Chondrocyte (in vitro differentiated cells): ENCODE measurements at regions not wholly inside any gene's neighbourhood (a gene's known extent, or its start where the extent isn't known, plus 50 kb on each side); places are given as distances from the start of the nearest gene placed in this dataset.

ENCODE experiments used
- DNase-seq: peaks from one replicate; pipeline ENCODE4 v3.0.0; 2021; ENCODE audit warnings: mixed read lengths, low spot score
- H3K27ac Mint-ChIP-seq: one replicate; pipeline ENCODE4 v1.8.0; 2021; ENCODE audit warnings: mild to moderate bottlenecking, moderate library complexity, mixed read lengths; ENCODE audit not compliant: unreplicated experiment
- H3K27me3 Mint-ChIP-seq: 2 replicates; pipeline ENCODE4 v1.8.0; 2021; ENCODE audit warnings: low read depth, mixed read lengths
- H3K36me3 Mint-ChIP-seq: 2 replicates; pipeline ENCODE4 v1.8.0; 2021; ENCODE audit warnings: low read depth, mixed read lengths
- H3K4me1 Mint-ChIP-seq: 2 replicates; pipeline ENCODE4 v1.8.0; 2021; ENCODE audit warnings: low read depth, mild to moderate bottlenecking, mixed read lengths
- H3K4me3 Mint-ChIP-seq: one replicate; pipeline ENCODE4 v1.8.0; 2021; ENCODE audit warnings: mild to moderate bottlenecking, moderate library complexity, mixed read lengths; ENCODE audit not compliant: unreplicated experiment
- H3K9me3 Mint-ChIP-seq: 2 replicates; pipeline ENCODE4 v1.8.0; 2021; ENCODE audit warnings: low read depth, mixed read lengths
- CTCF ChIP-seq: fragments of 200-600 bp; sonication (generic); IDR thresholded peaks from 2 replicates; pipeline ENCODE4 v1.5.0; 2021; ENCODE audit warnings: antibody characterized with exemption, mild to moderate bottlenecking, moderate library complexity

- Mint-ChIP-seq H3K27me3 (peaks cover 7% of the 10 kb centered on the region), H3K9me3 (no peaks in the 10 kb centered on the region), H3K4me3 (no peak overlapping the region), H3K27ac (no peak overlapping the region), H3K36me3 (no peaks in the 10 kb centered on the region), H3K4me1 (no peaks in the 10 kb centered on the region)
- DNase-seq, result peak; percentile 59
- peak; percentile 90 for TF ChIP-seq CTCF
Measured at GRCh38 chr11:116691771-116692177, 81.0 kb downstream of the BUD13 start.

- DNase-seq, result no peak
- H3K36me3 Mint-ChIP-seq, result no peaks in the 10 kb centered on the region
- H3K27me3 Mint-ChIP-seq, result peaks cover 12% of the 10 kb centered on the region
- no peak overlapping the region for H3K27ac Mint-ChIP-seq
- no peaks in the 10 kb centered on the region for H3K9me3 Mint-ChIP-seq
- TF ChIP-seq CTCF, result no peak
- no peak overlapping the region for H3K4me3 Mint-ChIP-seq
- no peaks in the 10 kb centered on the region for H3K4me1 Mint-ChIP-seq
Measured at GRCh38 chr11:116690611-116691010, 82.2 kb downstream of the BUD13 start.

GRCh38 chr11:116689413-116690127, 83.2 kb downstream of the BUD13 start:
- no peak for TF ChIP-seq CTCF
- no peaks in the 10 kb centered on the region for H3K4me1 Mint-ChIP-seq
- peaks cover 15% of the 10 kb centered on the region for H3K27me3 Mint-ChIP-seq
- no peaks in the 10 kb centered on the region for H3K36me3 Mint-ChIP-seq
- no peaks in the 10 kb centered on the region for H3K9me3 Mint-ChIP-seq
- H3K27ac Mint-ChIP-seq, result no peak overlapping the region
- peak; percentile 48 for DNase-seq
- H3K4me3 Mint-ChIP-seq, result no peak overlapping the region

- no peak for DNase-seq
- H3K4me3 Mint-ChIP-seq, result no peak overlapping the region
- peaks cover 19% of the 10 kb centered on the region for H3K27me3 Mint-ChIP-seq
- H3K36me3 Mint-ChIP-seq, result no peaks in the 10 kb centered on the region
- H3K4me1 Mint-ChIP-seq, result no peaks in the 10 kb centered on the region
- peaks cover 11% of the 10 kb centered on the region for H3K9me3 Mint-ChIP-seq
- TF ChIP-seq CTCF, result no peak
- H3K27ac Mint-ChIP-seq, result no peak overlapping the region
Measured at GRCh38 chr11:116688202-116688540, 84.6 kb downstream of the BUD13 start.

GRCh38 chr11:116687458-116688201, 85.2 kb downstream of the BUD13 start:
- DNase-seq, result no peak
- Mint-ChIP-seq H3K27me3 (peaks cover 20% of the 10 kb centered on the region), H3K36me3 (no peaks in the 10 kb centered on the region), H3K9me3 (peaks cover 13% of the 10 kb centered on the region), H3K4me1 (no peaks in the 10 kb centered on the region), H3K4me3 (no peak overlapping the region), H3K27ac (no peak overlapping the region)
- no peak for TF ChIP-seq CTCF
